ENCODE measurements at regions not wholly inside any gene's neighbourhood (a gene's known extent, or its start where the extent isn't known, plus 50 kb on each side); places are given as distances from the start of the nearest gene placed in this dataset.

DNA sequence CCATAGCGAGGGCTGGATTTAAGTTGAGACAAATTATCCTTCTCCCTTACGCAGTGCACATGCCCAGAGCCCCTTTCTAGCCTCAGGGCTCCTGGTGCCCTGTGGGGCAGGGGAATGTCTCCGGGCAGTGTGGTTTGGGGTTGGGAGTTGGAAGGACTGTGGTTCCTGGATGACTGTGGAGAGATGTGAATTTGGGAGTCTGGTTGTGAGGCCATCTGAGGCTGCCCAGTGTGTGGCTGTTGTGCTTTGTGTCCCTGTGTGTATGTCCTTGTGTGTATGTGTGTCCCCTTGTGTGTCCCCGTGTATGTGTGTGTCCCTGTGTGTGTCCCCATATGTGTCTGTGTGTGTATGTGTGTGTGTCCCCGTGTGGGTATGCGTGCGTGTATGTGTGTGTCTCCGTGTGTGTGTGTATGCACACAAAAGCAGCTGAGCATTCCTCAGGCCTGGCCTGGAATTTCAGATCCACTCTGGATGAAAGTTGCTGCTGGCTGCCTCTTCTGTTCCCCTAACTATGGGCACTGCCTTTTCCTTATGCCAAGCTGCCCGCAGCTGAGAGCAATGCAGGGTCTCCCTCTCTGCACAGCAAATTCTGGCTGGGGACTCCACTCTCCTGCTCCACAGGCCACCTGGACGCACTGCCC, 65.4 kb downstream of the UBIAD1 start:
- peaks cover 7% of the 10 kb centered on the region for H3K4me1 Mint-ChIP-seq
- no peaks in the 10 kb centered on the region for H3K9me3 Mint-ChIP-seq (ENCODE audit: low read depth)
- CTCF ChIA-PET, result interaction anchor here (0.7 to 0.8 kb wide), 2 partner anchors 26 to 671 kb away, joined by 3 to 4 read pairs; no protein-coding TSS in a partner anchor
- peaks cover 39% of the 10 kb centered on the region for H3K27me3 Mint-ChIP-seq
- ATAC-seq, result no peak
- H3K36me3 Mint-ChIP-seq, result no peaks in the 10 kb centered on the region
- no peak for DNase-seq
- H3K4me3 Mint-ChIP-seq, result no peak overlapping the region
- H3K27ac Mint-ChIP-seq, result no peak overlapping the region

DNA sequence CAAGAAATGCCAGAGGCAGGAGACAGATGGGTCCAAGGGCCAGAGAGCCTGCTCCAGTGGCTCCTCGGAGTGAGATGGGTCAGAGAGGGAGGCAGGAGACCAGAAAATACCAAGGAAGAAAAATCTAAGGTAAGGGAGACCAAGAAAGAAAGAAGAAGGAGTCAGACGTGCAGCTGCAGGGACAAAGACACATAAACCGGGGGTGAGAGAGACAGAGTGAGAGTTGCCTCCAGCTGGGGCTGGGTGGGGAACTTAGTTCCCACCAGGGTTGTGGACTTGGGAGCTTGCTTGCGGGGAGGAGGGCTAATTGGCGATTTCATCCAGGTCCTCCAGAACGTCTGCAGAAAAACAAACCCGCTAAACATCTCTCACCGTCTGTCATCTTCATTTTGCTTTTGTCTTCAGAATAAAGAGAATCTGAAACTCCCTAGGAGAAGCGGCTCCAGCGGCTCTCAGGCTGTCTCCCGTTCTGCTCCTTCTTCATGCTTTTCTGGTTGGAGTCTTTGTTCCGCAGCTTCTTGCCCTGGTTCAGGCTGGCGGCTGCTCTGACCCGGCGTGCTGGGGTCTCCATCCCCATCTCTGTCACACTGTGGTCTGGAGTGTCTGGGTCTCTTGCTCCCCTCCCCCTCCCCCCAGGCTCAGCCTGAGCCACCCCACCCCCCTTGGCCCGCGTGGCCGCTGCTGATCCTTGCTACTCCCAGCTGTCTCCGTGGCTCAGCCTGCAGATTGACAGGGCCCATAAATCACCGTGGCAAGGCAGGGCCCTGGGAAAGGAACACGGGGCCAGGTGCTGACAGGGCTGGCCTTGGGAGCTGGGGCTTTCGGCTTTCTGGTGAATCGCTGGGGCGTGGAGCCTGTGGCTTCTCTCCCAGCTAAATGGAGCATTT, 66.6 kb downstream of the UBIAD1 start:
- Mint-ChIP-seq H3K27ac (no peak overlapping the region), H3K27me3 (peaks cover 39% of the 10 kb centered on the region), H3K36me3 (no peaks in the 10 kb centered on the region), H3K4me3 (no peak overlapping the region), H3K9me3 (ENCODE audit: low read depth) (no peaks in the 10 kb centered on the region), H3K4me1 (peaks cover 7% of the 10 kb centered on the region)
- ATAC-seq, result no peak
- CTCF ChIA-PET, result interaction anchor here (1.7 kb wide), 1 partner anchor 303 kb away, joined by 5 read pairs; no protein-coding TSS in a partner anchor
- DNase-seq, result no peak

DNA sequence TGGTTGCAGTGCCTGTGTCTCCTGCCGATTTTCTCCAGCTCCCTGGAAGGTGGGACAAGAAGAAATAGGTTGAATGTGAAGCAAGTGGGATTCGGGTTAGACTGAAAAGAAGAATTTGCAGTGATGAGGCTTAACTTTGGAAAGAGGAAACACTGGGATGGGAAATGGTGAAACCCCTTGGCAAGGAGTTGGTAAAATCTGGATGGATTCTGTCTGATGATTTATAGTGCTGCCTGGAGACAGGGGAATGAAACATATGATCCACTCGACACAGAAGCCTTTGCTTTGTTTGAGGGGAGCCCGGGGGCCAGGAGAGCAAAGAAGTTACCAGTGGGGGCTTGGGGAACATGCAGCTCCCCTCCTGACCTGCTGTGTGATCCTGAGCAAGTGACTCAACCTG, 67.2 kb downstream of the UBIAD1 start:
- H3K4me3 Mint-ChIP-seq, result no peak overlapping the region
- H3K9me3 Mint-ChIP-seq (ENCODE audit: low read depth), result no peaks in the 10 kb centered on the region
- no peak for ATAC-seq
- peaks cover 7% of the 10 kb centered on the region for H3K4me1 Mint-ChIP-seq
- CTCF ChIA-PET, result interaction anchor here (1.7 kb wide), 1 partner anchor 302 kb away, joined by 5 read pairs; no protein-coding TSS in a partner anchor
- H3K27me3 Mint-ChIP-seq, result peaks cover 39% of the 10 kb centered on the region
- no peaks in the 10 kb centered on the region for H3K36me3 Mint-ChIP-seq
- H3K27ac Mint-ChIP-seq, result no peak overlapping the region
- DNase-seq, result no peak

DNA sequence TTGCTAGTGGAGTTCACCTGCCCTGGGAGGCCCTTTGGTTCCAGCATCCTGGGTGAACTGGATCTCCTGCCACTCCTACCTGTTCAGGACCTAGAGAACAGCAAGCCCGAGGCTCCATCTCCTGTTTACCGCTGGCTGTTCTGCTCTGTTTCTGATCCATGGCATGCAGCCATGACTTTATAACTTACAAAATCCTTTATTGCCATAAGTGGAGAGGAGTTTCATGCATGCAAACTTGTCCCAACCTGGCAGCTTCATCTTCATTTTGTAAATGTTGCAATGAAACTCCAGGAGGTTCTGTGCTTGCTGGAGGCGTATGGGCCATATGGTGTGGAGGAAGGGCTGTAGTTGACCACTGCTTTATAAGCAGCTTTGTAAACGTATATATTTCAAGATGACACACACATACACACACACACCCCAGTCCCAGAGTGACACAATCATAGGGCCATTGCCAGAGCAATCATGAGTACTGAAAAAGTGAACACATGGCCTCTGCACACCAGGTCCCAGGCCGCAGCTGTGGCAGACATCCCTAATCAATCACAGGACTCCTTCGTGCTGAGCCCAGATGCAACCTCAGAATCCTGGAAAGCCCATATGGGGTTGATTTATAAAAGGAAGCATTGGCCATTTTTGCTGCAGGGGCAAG, 69.0 kb downstream of the UBIAD1 start:
- DNase-seq, result no peak
- CTCF ChIA-PET, result interaction anchor here (0.8 to 1.4 kb wide), 2 partner anchors 22 to 302 kb away, joined by 3 to 5 read pairs; no protein-coding TSS in a partner anchor
- Mint-ChIP-seq H3K9me3 (ENCODE audit: low read depth) (no peaks in the 10 kb centered on the region), H3K27me3 (peaks cover 39% of the 10 kb centered on the region), H3K4me3 (no peak overlapping the region), H3K4me1 (no peaks in the 10 kb centered on the region), H3K27ac (no peak overlapping the region), H3K36me3 (no peaks in the 10 kb centered on the region)
- no peak for ATAC-seq

DNA sequence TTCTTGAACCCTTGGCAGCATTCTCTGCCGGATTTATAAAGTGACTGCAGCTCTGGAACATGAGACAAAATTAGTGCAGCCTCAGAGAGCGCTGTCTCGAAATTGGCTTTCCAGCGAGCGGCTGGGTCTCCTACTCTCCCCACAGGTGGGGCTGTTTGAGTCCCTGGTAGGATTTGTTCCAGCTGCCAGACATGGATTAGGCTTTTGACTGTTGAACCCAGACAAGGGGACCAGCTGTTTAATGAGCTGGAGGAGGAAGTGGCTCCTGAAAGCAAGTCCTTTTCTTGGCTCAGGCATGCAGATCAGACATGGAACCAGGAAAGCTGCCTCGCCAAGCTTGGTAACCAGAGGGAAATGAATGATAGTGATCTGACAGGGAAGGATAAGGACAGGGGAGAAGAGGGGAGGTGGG, 69.6 kb downstream of the UBIAD1 start:
- DNase-seq (no peak), ATAC-seq (no peak)
- Mint-ChIP-seq H3K27me3 (peaks cover 37% of the 10 kb centered on the region), H3K27ac (no peak overlapping the region), H3K4me1 (no peaks in the 10 kb centered on the region), H3K9me3 (ENCODE audit: low read depth) (no peaks in the 10 kb centered on the region), H3K36me3 (no peaks in the 10 kb centered on the region), H3K4me3 (no peak overlapping the region)
- CTCF ChIA-PET, result interaction anchor here (0.8 to 1.7 kb wide), 3 partner anchors 22 to 305 kb away, joined by 3 to 6 read pairs (median 5); no protein-coding TSS in a partner anchor

DNA sequence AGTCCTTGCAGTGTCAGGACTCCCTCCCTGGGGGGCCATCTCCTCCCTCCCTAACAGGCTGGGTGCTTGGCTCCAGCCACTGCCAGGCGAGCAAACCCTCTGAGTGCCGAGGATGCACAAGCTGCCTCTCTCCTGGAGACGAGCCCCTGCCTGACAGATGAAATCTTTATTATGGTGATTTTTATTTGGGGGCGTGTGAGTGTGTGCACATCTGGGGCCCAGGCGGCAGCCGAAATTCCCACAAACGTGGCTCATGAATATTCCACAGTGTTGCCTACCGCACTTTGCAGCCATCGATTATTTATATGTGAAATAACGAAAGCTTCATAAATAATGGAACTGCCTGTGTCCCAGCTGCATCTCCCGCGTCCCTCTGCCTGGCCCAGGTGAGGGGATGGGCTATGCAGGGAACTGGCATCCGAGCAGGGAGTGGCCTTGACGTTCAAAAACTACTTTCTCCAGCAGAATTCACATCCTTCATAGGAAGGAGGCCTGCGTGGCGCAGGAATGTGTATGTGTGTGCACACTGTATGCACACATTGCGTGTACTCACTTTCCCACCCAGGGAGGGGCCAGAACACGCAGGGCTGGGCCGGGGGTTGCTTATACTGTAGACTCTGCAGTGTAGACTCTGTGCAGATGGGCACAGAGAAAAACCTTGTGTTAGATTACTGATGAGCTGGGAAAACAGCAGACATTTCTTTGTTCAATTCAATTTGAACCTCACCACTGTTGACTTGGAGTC, 73.1 kb downstream of the UBIAD1 start:
- H3K4me1 Mint-ChIP-seq, result peaks cover 5% of the 10 kb centered on the region
- H3K4me3 Mint-ChIP-seq, result no peak overlapping the region
- peaks cover 6% of the 10 kb centered on the region for H3K9me3 Mint-ChIP-seq (ENCODE audit: low read depth)
- DNase-seq, result no peak
- H3K27ac Mint-ChIP-seq, result no peak overlapping the region
- ATAC-seq, result no peak
- CTCF ChIA-PET, result interaction anchor here (1.3 kb wide), 1 partner anchor 297 kb away, joined by 3 read pairs; no protein-coding TSS in a partner anchor
- no peaks in the 10 kb centered on the region for H3K36me3 Mint-ChIP-seq
- peaks cover 18% of the 10 kb centered on the region for H3K27me3 Mint-ChIP-seq

DNA sequence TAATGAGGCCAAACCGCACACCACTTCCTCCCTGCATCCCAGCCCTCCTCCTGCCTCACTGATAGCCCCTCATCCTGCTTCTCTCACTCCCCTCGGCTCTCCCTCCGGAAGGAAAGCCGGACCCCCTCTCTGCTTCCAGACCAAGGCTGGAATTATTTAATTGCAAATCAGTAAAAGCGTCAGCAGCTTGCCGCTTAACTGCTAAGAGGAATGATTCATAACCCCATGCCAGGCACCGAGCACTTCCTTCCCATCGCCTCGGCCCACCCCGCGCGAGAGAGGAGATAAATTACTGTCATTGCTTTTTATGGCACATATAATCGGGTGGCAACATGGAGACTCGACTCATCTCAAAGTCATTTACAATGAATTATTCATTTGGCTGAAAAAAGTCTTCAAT, 77.3 kb downstream of the UBIAD1 start:
- DNase-seq, result no peak

DNA sequence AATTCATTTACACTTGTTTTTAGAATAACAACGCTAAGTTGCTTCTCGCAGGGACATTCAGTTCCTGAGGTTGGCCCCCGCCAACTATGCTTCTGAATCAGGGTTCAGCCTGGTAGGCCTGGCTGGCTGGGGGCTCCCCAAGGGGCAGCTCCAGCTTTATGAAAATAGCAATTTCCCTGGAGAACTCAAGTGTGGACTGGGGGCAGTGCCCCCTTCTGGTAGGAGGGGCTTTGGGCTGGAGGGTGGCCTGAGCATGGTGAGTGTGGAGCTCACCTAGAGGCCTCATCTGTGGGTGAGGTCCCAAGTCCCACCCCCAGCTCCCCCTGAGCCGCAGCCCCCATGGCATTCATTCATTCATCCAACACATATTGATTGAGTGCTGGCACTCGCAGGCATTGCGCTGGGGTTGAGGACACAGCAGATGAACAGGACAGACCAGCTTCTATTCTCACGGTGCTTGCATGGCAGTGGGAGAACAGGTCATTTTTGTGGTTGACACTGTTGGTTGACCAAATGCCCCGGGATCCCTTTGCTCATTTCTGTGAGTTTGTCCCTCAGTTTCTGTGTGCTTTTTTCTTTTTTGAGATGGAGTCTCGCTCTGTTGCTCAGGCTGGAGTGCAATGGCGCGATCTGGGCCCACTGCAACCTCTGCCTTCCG, 79.2 kb downstream of the UBIAD1 start:
- H3K36me3 Mint-ChIP-seq, result no peaks in the 10 kb centered on the region
- peaks cover 5% of the 10 kb centered on the region for H3K4me1 Mint-ChIP-seq
- no peak overlapping the region for H3K4me3 Mint-ChIP-seq
- peaks cover 31% of the 10 kb centered on the region for H3K27me3 Mint-ChIP-seq
- no peak for DNase-seq
- no peak for ATAC-seq
- no peak overlapping the region for H3K27ac Mint-ChIP-seq
- CTCF ChIA-PET, result interaction anchor here (1.3 kb wide), 1 partner anchor 294 kb away, joined by 3 read pairs; no protein-coding TSS in a partner anchor
- peaks cover 6% of the 10 kb centered on the region for H3K9me3 Mint-ChIP-seq (ENCODE audit: low read depth)

More for the DNA sequence above, 77.3 kb downstream of the UBIAD1 start:
- no peak overlapping the region for H3K4me3 Mint-ChIP-seq
- peaks cover 17% of the 10 kb centered on the region for H3K27me3 Mint-ChIP-seq
- CTCF ChIA-PET, result interaction anchor here (0.7 kb wide), 1 partner anchor 1112 kb away, joined by 3 read pairs; no protein-coding TSS in a partner anchor
- ATAC-seq, result no peak
- no peak overlapping the region for H3K27ac Mint-ChIP-seq
- peaks cover 5% of the 10 kb centered on the region for H3K4me1 Mint-ChIP-seq
- H3K9me3 Mint-ChIP-seq (ENCODE audit: low read depth), result peaks cover 6% of the 10 kb centered on the region
- H3K36me3 Mint-ChIP-seq, result no peaks in the 10 kb centered on the region

DNA sequence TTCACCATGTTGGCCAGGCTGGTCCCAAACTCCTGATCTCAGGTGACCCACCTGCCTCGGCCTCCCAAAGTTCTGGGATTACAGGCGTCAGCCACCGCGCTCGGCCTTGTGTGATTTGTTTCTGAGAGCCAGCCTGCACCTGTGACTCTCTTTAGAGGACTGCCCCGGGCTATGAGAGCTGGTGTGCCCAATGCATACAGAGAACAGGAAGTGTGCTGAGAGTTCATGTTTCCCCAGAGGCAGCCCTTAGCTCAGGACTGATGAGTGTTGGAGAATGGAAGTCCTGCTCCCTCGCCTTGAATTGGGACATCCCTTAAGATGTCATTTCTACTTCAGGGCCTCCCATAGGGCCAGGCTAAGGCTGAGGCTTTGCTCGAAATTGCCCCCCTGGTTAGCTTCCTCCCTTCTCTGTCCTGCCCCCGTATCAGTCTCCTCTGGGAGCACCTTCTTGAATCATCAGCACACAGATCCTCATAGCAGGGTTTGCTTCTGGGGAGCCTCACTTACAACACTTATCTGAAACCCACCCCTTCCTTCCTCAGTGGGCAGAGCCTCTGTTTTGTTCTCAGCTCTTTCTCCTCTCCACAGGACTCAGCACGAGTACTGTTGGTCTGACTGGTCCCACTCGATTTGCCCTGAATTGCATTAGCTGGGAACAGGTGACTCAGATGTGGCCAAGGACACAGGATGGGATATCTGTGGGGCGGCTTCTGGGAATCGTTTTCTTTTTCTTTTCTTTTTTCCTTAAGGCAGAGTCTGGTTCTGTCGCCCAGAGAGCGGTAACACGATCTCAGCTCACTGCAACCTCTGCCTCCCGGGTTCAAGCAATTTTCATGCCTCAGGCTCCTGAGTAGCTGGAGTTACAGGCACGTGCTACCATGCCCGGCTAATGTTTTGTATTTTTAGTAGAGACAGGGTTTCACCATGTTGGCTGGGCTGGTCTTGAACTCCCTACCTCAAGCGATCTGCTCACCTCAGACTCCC, 80.1 kb downstream of the UBIAD1 start:
- no peak for DNase-seq
- H3K4me3 Mint-ChIP-seq, result no peak overlapping the region
- H3K9me3 Mint-ChIP-seq (ENCODE audit: low read depth), result peaks cover 6% of the 10 kb centered on the region
- CTCF ChIA-PET, result interaction anchor here (1.1 to 1.3 kb wide), 2 partner anchors 11 to 293 kb away, joined by 3 to 5 read pairs; no protein-coding TSS in a partner anchor
- no peak for ATAC-seq
- no peak overlapping the region for H3K27ac Mint-ChIP-seq
- H3K4me1 Mint-ChIP-seq, result peaks cover 5% of the 10 kb centered on the region
- peaks cover 31% of the 10 kb centered on the region for H3K27me3 Mint-ChIP-seq
- no peaks in the 10 kb centered on the region for H3K36me3 Mint-ChIP-seq

DNA sequence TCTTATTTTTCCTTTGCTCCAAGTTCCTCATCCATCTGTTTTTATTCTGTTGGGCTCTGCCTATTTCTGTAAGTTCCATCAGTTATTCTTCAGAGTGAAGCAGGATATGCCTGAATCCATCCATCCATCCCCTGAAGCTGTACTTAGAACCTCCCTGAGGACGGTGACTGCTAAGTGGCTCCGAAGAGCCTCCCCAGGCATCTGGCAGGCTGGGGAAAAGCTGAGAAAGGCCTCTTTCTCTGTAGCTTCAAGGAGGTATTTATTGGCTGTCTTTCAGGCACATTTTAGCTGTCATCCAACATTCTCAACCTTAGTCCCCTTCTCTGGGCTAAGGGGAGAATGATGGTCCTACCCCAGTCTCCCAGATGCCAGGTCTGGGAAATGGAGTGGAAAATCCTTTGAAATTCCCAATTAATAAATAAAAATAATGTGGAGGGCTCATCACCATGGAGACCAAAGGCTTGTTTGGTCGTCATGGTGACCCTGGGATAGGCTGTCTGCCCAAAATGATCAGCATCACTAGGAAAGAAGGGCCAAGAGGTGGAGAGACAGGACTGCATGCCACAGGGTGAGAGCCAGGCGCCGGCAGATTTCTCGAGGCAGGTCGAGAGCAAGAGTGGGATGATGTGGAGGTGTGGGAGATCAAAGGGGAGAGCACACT, 82.0 kb downstream of the UBIAD1 start:
- H3K27me3 Mint-ChIP-seq, result peaks cover 31% of the 10 kb centered on the region
- H3K9me3 Mint-ChIP-seq (ENCODE audit: low read depth), result no peaks in the 10 kb centered on the region
- DNase-seq (no peak), ATAC-seq (no peak)
- H3K36me3 Mint-ChIP-seq, result no peaks in the 10 kb centered on the region
- CTCF ChIA-PET, result no interaction called here
- H3K27ac Mint-ChIP-seq, result no peak overlapping the region
- peaks cover 3% of the 10 kb centered on the region for H3K4me1 Mint-ChIP-seq
- no peak overlapping the region for H3K4me3 Mint-ChIP-seq
